Activated CD4-positive, alpha-beta T cell treated with anti-CD3 and anti-CD28 coated beads, Interleukin-2, amount 50 U/mL, for 48 hours (primary cell): ENCODE measurements at regions not wholly inside any gene's neighbourhood (a gene's known extent, or its start where the extent isn't known, plus 50 kb on each side); places are given as distances from the start of the nearest gene placed in this dataset.

Source experiments
- DNase-seq, 2 experiments: peaks; one replicate each; pipeline ENCODE4 v3.0.0-alpha.2; 2020

GRCh38 chr5:3217771-3218495 is 377.7 kb upstream of the IRX1 start:
- DNase-seq, result no peak

DNA sequence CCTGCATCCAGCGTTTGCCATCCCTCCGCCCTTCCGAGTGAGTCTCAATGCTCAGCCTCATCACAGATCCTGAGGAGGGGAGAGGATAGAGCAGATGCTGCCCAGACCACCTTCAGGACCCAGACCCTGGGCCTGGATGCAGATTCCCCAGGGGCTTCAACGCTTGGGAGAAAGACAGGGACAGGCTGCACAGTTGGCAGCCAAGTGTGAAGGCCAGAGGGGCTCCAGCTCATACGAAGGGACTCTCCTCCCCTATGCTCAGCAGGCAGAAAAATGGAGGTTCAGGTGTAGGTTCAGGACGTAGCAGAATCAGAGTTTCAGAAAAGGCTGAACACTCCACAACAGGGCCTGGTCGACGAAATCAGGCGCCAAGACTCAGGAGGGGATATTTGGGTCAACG is 378.5 kb upstream of the IRX1 start:
- no peak for DNase-seq

- no peak for DNase-seq
Observed at GRCh38 chr5:3216386-3216785, 379.2 kb upstream of the IRX1 start.

DNA sequence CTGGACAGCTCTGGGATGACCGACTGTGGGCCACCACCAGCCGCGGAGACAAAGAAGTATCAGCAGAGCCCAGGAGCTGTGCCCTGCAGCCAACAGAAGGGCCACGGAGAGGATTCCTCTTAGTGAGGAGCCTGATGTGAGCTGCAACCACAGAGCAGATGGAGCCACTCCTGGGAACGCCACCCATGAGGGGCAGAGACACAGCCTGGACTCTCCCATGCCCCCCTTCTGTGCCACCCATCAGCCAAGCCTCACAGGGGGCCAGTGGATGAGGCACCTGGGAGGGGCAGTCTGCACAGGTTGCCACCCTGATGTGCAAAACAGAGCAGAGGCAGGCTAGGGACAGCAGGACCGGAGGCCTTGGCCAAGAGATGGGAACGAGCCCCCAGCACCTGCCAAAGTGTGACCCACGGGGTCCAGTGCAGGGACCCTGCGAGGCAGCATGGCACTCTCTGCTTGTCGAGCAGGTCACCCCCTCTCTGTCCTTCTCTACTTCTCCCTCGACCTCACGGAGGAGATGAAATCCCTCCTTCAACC is 380.7 kb upstream of the IRX1 start:
- no peak for DNase-seq

DNA sequence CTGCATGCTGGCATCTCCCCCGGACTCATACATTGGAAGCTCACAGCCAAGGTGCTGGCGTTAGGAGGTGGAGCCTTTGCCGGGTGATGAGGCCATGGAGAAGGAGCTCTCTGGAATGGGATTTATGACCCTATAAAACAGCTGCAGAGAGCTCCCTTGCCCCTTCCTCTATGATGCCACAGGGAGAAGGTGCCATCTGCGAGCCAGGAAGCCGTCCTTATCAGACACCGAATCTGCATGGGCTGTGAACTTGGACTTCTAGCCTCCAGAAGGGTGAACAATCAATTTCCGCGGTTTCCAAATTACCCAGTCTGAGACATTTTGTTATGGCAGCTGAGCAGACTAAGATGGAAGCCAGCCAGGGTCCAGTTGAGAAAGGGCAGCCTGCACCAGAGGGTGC is 381.2 kb upstream of the IRX1 start:
- no peak for DNase-seq

GRCh38 chr5:3212869-3213268 is 382.8 kb upstream of the IRX1 start:
- DNase-seq, result no peak

DNA sequence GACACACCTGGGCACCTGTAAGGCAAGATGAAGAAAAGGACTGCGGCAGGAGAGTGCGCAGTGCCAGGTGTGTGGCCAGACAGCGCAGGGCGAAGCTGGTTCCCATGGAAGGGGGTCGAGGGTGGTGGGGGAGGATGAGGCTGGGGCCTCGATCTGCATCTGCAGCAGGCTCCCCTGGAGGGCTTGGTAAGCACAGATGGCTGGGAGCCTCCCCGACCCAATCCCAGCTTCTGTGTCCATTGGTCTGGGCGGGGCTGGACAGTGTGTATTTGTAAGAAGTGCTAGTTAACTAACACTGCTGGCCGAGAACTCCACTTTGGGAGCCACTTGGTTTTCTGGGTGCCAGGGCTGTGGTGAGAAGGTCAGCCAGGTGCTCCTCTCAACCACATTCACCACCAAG is 385.1 kb upstream of the IRX1 start:
- DNase-seq, result no peak

- no peak for DNase-seq
Observed at GRCh38 chr5:3209918-3210317, 385.7 kb upstream of the IRX1 start.

GRCh38 chr5:3202570-3202969 is 393.1 kb upstream of the IRX1 start:
- no peak for DNase-seq

- DNase-seq, result no peak
Observed at GRCh38 chr5:3201941-3202340, 393.7 kb upstream of the IRX1 start.

- no peak for DNase-seq
Observed at GRCh38 chr5:3201121-3201520, 394.5 kb upstream of the IRX1 start.

- no peak for DNase-seq
Observed at GRCh38 chr5:3199962-3200755, 395.5 kb upstream of the IRX1 start.

GRCh38 chr5:3198074-3198449 is 397.6 kb upstream of the IRX1 start:
- no peak for DNase-seq

DNA sequence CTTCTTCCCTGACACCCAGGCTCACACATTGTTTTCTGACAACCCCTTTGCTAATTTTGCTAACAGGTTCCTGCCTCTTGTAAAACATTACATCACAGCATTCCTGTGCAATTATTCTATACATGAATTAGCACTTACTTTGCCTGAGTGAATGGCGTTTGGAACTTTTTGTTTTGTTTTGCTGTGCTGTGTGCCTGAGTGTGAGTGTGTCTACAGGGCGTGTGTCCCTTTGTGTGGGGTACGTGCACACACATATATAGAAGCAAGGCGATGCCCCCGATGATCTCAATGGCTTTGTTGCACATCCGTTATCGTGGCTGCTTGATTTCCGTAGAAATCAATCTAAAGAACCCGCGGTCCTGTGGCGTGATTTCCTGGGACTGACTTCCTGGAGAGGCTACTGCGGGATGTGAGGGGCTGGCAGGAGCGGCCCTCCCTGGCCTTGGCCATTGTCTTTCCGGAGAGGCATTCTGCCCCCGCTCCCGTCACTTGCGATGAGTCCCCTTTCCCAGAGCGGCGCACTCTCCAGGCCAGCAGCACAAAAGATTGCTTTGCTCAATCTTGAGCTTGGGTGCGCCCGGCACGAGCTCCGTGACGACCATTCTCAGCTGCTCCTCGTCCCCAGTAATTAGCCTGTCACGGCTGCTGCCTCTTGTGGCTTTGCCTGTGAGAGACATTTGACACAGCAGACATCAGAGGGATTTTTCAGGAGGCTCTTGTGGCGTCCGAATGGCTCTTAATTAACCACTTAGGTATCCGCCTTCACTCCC is 398.1 kb upstream of the IRX1 start:
- DNase-seq, result no peak

DNA sequence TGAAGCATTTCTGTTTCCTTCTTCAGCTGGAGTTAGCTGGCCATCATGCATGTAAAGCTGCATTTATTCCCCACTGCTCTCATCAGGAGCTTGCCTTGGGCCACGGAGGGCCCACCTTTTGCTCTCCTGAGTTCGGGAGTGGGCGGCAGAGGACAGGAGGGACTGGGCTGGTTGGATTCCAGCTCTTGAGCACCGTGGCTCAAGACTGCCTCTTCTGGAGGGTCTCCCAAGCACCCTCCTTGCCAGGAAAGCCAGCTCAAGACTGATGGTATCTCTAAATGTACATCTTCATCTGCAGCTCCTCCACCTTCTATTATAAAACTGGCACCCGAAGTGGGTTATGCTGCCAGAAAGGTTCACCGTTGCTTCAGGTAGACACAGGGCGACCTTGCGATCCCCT is 399.6 kb upstream of the IRX1 start:
- no peak for DNase-seq

GRCh38 chr5:3194684-3195083 is 400.9 kb upstream of the IRX1 start:
- DNase-seq, result no peak

DNA sequence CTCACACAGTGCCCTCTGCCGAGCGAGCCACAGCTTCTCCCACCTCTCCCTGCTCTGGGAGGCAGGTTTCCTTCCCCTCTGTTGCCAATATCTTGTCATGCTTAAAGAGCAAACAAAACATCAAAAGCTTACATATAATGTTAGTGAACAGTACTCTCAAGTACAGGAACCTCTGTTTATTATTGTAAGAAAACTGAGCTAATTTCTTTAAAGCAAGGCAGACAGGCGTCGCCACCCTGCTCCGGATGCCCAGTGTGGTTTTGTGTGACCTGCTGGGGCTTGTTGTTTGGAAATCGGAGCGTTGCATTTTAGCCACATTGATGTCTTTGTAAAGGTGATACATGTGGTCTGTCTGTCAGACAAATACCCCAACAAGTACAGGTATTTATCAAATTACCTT is 401.4 kb upstream of the IRX1 start:
- no peak for DNase-seq

DNA sequence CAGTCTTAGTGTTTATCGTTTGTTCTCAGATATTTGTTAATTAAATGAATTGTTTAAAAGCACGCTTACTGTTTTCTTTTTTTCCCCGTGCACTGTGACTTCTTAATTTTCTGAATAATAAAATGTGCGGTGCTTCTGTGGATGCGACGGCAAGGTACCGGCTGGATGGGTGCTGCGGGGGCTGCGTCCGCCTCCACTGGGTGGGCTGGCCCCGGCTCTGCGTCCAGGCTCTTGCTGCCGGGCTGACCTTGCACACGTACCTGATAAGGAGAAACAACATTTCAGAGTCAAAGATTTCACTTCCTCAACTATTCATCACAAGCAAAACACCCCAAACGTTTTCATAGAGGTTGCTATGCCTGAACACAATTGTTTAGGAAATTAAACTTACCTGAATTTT is 404.0 kb upstream of the IRX1 start:
- no peak for DNase-seq

DNA sequence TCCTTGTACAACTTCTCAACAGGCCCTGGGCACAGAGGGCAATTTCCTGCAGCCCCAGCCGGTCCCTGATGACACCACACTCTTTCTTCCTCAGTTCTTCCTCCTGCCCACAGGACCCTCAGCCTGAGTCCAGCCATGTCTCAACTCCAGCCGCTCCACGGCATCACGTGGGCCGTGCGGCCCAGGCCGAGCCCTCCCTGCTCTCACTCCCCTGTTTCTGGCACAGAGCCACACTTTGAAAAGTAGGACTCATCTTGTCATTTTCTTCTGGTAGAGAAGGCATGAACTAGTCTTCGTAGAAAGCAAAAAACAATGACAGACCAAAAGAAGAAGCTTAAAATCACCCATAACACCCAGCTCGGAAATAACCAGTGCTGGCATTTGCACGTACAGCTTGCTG is 404.7 kb upstream of the IRX1 start:
- DNase-seq, result no peak

- no peak for DNase-seq
Observed at GRCh38 chr5:3190433-3190832, 405.2 kb upstream of the IRX1 start.

- no peak for DNase-seq
Observed at GRCh38 chr5:3187771-3188425, 407.7 kb upstream of the IRX1 start.

- DNase-seq, result no peak
Observed at GRCh38 chr5:3186736-3187405, 408.8 kb upstream of the IRX1 start.

- no peak for DNase-seq
Observed at GRCh38 chr5:3186156-3186555, 409.5 kb upstream of the IRX1 start.
